ENCODE measurements at regions not wholly inside any gene's neighbourhood (a gene's known extent, or its start where the extent isn't known, plus 50 kb on each side); places are given as distances from the start of the nearest gene placed in this dataset.

- TF ChIP-seq, protein P1, sequence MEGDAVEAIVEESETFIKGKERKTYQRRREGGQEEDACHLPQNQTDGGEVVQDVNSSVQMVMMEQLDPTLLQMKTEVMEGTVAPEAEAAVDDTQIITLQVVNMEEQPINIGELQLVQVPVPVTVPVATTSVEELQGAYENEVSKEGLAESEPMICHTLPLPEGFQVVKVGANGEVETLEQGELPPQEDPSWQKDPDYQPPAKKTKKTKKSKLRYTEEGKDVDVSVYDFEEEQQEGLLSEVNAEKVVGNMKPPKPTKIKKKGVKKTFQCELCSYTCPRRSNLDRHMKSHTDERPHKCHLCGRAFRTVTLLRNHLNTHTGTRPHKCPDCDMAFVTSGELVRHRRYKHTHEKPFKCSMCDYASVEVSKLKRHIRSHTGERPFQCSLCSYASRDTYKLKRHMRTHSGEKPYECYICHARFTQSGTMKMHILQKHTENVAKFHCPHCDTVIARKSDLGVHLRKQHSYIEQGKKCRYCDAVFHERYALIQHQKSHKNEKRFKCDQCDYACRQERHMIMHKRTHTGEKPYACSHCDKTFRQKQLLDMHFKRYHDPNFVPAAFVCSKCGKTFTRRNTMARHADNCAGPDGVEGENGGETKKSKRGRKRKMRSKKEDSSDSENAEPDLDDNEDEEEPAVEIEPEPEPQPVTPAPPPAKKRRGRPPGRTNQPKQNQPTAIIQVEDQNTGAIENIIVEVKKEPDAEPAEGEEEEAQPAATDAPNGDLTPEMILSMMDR (IDR thresholded peaks at IDR 0.05; ENCODE audit: low read depth, low read length) = no peak
- no peak for TF ChIP-seq EZH2phosphoT487 (IDR thresholded peaks at IDR 0.05; ENCODE audit: low read depth)
Observed at GRCh38 chr4:36553453-36553852, 272.0 kb downstream of the DTHD1 start.
